ENCODE measurements at regions not wholly inside any gene's neighbourhood (a gene's known extent, or its start where the extent isn't known, plus 50 kb on each side); places are given as distances from the start of the nearest gene placed in this dataset.

DNA sequence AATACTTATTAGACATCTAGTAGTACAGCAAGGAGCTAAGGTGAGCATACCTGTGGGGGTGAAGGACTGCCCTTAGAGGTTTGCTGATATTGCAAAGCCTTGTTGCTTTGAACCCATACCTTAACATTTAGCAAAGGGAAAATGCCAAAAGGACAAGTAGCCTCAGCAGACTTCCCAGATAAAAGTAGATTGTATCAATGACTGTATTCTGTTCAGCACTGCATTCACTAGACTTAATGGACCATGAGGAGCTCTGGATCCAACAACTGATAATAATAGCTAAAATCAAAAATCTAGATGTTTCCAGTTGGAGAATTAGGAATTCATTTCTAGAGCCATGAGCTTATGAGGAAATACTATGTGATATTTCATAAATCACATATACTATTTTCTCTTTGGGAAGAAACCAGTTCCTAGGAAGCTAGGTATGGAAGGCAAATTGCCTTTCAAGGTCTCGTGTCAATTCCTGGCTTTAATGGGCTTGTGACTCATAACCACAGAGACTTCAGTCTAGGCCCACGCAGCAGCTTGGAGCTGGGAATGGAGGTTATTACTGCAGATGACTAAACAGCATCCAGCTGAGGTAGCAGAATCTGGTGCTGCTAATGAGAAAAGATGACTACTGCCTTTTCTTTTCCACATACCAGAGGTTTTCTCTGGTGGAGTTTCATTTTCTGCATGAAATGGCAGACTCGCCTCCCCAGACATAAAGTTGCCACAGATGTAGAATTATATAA is 191.2 kb upstream of the NABP1 start:
- no peak overlapping the region for H3K4me3 ChIP-seq (ENCODE audit: low read depth, low read length)
- TF ChIP-seq MYC (IDR thresholded peaks at IDR 0.05; ENCODE audit: low read depth, low read length), result no peak
- no peak for TF ChIP-seq POLR2A (IDR thresholded peaks at IDR 0.05; ENCODE audit: extremely low read depth, insufficient read length)
- TF ChIP-seq, protein P1, sequence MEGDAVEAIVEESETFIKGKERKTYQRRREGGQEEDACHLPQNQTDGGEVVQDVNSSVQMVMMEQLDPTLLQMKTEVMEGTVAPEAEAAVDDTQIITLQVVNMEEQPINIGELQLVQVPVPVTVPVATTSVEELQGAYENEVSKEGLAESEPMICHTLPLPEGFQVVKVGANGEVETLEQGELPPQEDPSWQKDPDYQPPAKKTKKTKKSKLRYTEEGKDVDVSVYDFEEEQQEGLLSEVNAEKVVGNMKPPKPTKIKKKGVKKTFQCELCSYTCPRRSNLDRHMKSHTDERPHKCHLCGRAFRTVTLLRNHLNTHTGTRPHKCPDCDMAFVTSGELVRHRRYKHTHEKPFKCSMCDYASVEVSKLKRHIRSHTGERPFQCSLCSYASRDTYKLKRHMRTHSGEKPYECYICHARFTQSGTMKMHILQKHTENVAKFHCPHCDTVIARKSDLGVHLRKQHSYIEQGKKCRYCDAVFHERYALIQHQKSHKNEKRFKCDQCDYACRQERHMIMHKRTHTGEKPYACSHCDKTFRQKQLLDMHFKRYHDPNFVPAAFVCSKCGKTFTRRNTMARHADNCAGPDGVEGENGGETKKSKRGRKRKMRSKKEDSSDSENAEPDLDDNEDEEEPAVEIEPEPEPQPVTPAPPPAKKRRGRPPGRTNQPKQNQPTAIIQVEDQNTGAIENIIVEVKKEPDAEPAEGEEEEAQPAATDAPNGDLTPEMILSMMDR (IDR thresholded peaks at IDR 0.05; ENCODE audit: low read depth, low read length), result no peak
- TF ChIP-seq, protein P2, sequence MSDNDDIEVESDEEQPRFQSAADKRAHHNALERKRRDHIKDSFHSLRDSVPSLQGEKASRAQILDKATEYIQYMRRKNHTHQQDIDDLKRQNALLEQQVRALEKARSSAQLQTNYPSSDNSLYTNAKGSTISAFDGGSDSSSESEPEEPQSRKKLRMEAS (IDR thresholded peaks at IDR 0.05; ENCODE audit: low read depth, low read length), result no peak
- DNase-seq (ENCODE audit: low read depth), result peak; percentile 78

DNA sequence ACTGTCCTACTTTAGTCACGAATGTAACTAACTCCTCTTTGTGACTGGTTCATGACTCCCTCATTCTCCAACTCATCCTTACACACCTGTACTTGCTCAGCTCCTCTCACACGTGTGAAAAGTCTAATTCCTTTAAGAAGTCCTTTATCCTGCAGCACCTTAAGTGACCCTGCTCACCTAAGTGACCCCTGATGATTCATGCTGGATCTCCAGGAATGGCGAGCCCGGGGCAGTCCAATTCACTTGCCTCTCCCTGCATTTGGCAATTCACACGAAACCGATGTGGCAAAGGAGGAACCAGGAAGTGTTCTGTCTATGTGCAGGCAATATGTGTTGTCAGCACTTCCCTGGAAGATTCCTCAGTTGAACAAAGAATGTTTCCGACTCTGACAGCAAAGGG is 189.8 kb upstream of the NABP1 start:
- H3K4me3 ChIP-seq (ENCODE audit: low read depth, low read length), result no peak overlapping the region
- TF ChIP-seq, protein P1 (IDR thresholded peaks at IDR 0.05; ENCODE audit: low read depth, low read length), result no peak
- TF ChIP-seq, protein P2 (IDR thresholded peaks at IDR 0.05; ENCODE audit: low read depth, low read length), result no peak
- TF ChIP-seq POLR2A (IDR thresholded peaks at IDR 0.05; ENCODE audit: extremely low read depth, insufficient read length) (no peak), MYC (IDR thresholded peaks at IDR 0.05; ENCODE audit: low read depth, low read length) (no peak)
- DNase-seq (ENCODE audit: low read depth), result no peak

DNA sequence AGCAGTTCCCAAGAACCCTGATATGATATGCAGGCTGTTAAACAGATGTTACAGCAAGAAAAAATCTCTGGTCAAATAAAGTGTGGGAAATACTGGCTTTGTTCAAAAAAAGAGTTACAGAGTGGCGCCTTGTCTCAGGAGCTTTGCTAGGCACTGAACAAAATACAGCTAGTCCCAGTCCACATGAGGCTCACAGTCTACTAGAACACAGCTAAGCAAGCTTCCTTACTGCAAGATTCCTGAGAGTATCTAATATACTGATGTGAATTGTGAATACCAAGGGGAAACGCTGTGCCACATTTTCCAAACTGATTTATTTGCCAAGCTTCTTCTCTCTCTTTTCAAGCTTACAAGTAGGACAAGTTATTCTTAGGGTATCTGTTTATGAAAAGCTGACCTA is 188.8 kb upstream of the NABP1 start:
- DNase-seq (ENCODE audit: low read depth), result no peak
- H3K4me3 ChIP-seq (ENCODE audit: low read depth, low read length), result no peak overlapping the region
- TF ChIP-seq MYC (IDR thresholded peaks at IDR 0.05; ENCODE audit: low read depth, low read length) (no peak), POLR2A (IDR thresholded peaks at IDR 0.05; ENCODE audit: extremely low read depth, insufficient read length) (no peak)
- TF ChIP-seq, protein P1 (IDR thresholded peaks at IDR 0.05; ENCODE audit: low read depth, low read length), result no peak
- TF ChIP-seq, protein P2 (IDR thresholded peaks at IDR 0.05; ENCODE audit: low read depth, low read length), result no peak

DNA sequence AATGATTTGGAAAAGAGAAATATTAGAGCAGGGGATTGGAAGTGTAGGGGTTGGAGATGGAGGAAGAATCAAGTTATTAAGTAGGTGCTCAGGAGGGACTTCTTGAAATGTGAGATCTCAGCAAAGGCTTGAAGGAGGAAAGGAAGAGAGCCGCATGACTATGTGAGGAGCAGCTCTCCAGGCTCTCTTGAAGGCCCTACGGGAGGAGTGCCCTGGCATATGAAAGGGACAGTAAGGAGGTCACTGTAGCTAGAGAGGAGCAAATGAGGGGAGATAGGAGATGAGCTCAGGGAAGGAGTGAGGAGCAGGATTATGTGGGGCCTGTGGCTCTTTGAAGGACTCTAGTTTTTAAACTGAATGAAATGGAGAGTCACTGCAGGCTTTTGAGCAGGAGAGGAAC is 181.1 kb upstream of the NABP1 start:
- TF ChIP-seq, protein P2 (IDR thresholded peaks at IDR 0.05; ENCODE audit: low read depth, low read length), result no peak
- TF ChIP-seq POLR2A (IDR thresholded peaks at IDR 0.05; ENCODE audit: extremely low read depth, insufficient read length), result no peak
- TF ChIP-seq, protein P1 (IDR thresholded peaks at IDR 0.05; ENCODE audit: low read depth, low read length), result no peak
- no peak for TF ChIP-seq MYC (IDR thresholded peaks at IDR 0.05; ENCODE audit: low read depth, low read length)
- no peak overlapping the region for H3K4me3 ChIP-seq (ENCODE audit: low read depth, low read length)
- DNase-seq (ENCODE audit: low read depth), result no peak

DNA sequence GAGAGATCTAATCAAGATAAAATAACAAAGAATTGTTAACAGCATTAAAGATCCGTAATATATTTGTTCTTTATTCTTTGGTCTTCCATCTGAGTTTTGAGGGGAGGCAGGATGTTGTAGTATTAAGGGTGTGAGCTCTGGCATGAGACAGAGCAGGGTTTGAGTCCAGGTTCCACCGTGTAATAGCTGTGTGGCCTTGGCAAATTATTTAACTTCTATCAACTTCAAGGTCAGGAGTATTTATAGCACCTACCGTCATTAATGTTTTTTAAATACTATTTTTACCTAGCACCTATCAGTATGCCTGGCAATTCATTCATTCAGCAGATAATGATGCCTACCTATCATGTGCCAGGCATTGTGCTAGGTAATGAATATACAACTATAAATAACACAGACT is 180.1 kb upstream of the NABP1 start:
- H3K4me3 ChIP-seq (ENCODE audit: low read depth, low read length), result no peak overlapping the region
- TF ChIP-seq, protein P1 (IDR thresholded peaks at IDR 0.05; ENCODE audit: low read depth, low read length), result no peak
- TF ChIP-seq MYC (IDR thresholded peaks at IDR 0.05; ENCODE audit: low read depth, low read length) (no peak), POLR2A (IDR thresholded peaks at IDR 0.05; ENCODE audit: extremely low read depth, insufficient read length) (no peak)
- TF ChIP-seq, protein P2 (IDR thresholded peaks at IDR 0.05; ENCODE audit: low read depth, low read length), result no peak
- DNase-seq (ENCODE audit: low read depth), result no peak

All from NB4 (cell line).